Superior temporal gyrus (tissue), 1 donor: ENCODE measurements at regions not wholly inside any gene's neighbourhood (a gene's known extent, or its start where the extent isn't known, plus 50 kb on each side); places are given as distances from the start of the nearest gene placed in this dataset.

ENCODE experiments used
- DNase-seq: peaks from one replicate; pipeline ENCODE4 v3.0.0-alpha.2; 2016; ENCODE audit errors: extremely low spot score

DNA sequence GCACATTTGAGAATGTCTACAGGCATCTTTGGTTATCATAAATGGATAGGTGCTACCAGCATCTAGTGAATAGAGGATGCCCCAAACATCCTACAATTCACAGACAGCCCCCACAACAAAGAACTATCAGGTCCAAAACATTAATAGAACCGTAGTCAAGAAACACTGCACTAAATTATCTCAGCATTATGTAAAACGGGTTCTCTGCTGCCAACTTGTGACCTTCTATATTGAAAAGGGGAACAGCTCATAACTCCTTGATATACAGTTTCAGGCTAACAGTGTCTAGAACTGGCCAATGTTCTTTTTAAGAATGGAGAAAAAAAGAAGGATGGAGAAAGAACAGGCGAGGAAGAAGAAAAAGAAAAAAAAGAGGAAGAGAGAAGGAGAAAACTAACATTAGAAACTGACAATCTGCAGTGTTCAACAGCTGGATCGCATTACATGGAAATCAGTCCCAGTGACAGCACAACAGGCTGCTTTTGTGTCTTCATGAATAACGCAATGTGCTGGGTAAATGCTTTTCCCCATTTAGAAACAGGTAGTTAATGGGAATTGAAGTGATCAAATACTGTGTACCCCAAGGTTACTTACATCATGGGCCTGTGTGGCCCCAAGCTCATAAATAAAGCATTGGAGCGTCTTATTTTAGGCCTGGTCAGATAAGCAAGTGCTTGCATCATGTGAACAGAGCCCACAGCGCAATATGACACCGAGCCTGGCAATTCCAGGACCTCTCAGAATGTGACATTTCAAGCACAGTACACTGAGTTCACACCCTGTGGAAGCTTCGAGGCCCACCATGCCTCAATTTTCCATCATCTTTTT lies 339.5 kb downstream of the DHX15 start:
- peak; percentile 53 for DNase-seq

DNA sequence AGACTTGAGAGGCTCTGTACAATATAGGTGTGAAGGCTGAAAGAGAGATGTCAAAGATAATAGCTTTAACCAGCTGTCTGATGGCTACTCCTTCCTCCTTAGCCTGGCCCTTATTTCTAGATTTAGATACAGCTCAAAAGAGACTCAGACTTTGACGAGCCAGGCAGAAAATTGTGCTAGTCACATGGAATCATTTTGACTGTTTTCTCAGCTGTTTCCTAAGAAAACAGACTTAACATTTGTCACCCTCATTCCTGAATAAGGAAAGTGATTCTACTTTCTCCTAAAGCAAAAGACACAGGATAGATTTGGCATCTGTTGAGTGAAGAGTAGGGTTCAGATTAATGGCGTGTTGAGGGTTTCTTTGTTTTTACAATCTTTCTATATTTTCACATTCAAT lies 340.7 kb downstream of the DHX15 start:
- no peak for DNase-seq

DNA sequence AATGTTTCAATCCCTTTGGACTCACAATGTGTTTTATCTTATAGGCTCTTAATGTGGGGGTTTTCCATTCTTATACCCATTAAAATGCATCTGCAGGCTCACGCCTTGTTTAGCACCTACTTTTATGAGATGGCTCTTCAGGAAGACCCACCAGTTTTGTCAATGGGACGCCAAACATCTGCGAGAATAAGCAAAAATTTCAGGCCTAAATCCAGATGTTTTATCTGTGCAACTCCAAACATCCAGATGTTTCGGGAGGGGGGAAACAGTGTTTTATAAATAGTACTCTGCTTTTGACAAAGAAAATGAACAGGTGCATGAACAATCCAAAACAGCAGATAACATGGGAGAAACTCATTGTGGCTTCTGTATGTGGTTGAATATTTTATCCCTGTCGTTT lies 342.8 kb downstream of the DHX15 start:
- DNase-seq = no peak

DNA sequence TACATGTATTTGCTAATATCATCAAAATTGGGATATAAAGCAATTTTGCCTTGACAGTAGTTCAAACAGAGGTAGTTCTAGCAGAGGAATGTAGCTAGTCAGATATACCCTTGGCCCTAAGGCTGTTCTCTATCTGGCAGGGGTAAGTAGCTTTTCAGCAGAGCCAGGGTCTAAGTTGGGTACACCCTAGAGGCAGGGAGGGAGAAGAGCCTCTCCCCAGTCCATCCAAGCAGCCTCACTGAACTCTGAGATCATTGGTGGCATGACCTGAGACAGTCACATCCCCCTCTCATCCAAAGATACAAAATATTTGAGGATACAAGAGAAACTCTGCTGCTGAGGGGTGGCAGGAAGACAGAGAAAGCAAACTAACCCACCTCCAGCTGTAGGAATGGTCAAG lies 343.7 kb downstream of the DHX15 start:
- no peak for DNase-seq

DNA sequence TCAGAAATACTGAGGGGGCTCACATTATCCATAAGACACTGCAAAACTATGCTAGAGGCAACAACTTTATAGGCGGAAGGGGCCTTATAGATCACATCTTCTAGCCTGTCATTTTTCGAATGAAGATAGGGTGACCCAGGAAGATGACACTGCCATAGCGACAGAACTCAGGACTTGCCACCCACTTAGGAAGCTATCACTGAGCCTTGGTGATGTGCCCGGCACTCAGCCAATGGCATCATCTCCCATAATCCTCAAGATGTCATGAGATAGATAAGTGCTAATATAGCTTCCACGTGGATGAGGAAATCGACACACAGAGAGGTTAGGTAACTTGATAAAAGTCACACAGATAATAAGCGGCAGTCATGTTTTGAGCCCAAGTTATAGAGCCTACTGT lies 346.6 kb downstream of the DHX15 start:
- DNase-seq = no peak

DNA sequence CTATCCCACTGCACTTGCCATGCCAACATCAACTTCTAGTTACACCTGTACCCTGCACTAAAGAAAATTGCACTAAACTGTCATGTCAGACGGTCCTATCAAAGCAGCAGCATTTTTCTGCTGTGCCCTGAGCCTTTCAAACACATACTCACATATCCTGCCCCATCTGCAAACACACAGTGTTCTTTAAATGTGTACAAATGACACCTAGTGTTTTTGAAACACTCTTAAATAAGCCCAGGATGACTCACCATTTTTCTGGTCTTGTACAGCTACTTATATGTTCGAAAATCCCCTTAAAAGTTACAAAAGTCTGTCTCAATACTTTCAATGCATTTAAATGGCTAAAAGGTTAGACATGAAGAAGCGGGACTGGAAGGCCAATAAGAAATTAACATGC lies 346.7 kb upstream of the PPARGC1A start:
- no peak for DNase-seq

DNA sequence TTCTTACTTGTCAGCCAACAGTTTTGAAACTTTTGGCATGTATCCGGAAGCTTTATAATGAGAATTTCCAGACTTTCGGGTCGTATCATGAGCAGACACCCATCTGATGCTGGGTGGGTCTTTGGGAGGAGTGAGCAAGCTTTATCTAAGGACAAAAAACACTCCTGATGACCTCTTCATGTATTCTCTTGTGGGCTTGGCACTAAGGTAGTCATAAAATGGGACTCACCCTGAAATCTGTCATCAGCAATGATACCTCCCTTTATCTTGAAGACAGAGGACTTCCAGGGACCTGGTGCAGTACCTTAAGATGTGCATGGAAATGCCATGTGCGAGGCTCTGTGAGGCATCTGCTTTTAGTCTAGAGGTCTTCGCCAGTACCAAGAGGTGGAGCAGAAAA lies 346.3 kb upstream of the PPARGC1A start:
- no peak for DNase-seq

DNA sequence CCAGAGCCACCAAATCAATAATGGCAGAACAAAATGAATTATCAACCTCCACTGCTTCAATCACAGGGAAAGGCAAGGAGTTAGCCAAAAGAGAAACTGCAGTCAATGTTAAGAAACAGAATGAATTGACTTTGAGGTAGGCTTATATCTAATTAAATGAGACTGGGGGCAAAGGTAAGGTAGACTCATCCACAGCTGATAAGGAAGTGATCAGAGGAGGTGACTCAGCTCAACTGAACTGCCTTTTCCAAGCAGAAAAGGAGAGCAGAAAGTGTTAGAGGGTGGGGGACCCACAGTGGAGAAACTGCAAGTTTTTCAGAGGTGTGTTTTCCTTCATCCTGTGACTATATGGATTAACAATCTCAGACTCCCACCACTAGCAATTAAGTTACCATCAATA lies 345.8 kb upstream of the PPARGC1A start:
- no peak for DNase-seq

DNA sequence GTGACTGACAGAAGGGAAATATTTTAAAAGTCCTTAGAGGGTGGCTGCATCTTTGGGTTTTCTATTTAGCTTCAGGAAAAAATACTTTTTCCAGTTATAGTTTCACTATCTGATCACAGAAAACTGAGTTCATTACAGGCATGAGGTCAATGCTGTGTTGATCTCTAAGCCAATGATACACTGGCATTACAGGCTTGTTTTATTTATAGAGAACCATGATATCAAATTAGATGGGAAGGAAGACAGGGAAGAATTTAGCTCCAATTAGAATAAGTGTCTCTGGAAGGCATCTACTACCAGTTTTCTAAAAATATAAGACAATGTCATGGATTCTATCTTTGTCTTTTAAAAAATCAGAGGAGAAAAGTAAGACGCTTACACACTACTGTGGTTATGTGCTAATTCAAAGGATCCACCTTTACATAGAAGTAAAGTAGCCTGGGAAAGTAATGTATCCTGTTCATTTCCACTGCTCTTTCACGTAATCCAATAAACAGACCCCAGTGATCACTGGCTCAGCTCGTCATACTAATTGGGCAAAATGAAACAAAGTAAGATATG lies 344.5 kb upstream of the PPARGC1A start:
- DNase-seq = no peak

DNA sequence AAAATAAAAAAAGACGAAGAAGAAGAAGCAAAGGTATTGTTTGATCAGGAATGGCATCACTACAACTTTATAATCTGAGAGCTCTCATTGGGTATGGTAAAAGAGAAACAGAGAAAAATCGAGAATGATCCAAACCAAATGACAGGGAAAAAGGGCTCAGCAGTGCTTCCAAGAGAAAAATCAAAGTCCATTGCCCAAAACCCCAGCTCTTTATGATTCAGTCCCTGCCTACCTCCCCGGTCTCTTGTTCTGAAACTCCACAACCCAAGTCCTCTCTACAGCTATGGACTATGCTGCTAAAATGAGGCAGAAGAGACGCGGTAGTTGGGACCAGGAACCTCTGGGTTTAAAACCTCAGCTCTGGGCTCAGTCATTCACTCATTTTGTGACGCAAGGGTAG lies 341.1 kb upstream of the PPARGC1A start:
- DNase-seq = no peak

DNA sequence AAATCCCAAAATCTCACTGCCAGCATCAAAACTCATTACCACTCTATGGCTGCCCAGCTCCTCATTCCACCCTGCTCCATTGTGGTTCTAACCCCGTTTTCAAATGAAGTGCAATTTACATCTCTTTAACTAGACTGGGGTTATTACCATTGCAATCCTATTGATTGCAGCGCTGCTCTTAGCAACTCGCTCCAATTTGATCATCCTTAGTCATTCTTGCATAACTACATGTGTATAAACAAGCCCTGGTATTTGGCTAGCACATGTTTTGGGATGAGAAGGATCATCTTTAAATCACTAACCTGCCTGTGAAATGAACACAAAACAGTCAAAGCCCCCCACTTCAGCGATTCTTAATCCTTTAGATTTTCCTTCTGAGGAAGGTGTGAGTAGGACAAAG lies 340.1 kb upstream of the PPARGC1A start:
- no peak for DNase-seq

DNA sequence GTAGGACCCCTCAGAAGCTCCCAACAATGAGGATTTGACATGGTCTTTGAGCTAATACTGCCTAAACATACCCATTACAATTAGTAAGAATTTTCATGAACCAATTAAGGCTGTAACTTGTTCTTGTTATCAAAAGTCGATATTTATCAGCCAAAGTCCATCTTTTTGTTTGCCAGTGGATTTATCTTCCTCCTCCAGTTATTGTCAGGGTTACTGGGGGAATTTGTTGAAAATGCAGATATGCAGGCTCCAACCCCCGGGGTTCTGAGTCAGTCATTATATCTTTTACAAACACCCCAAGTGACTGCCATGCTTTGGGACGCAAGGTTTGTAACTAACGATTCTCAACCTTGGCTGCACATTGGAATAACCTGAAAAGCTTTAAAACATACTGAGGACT lies 338.8 kb upstream of the PPARGC1A start:
- DNase-seq = no peak

DNA sequence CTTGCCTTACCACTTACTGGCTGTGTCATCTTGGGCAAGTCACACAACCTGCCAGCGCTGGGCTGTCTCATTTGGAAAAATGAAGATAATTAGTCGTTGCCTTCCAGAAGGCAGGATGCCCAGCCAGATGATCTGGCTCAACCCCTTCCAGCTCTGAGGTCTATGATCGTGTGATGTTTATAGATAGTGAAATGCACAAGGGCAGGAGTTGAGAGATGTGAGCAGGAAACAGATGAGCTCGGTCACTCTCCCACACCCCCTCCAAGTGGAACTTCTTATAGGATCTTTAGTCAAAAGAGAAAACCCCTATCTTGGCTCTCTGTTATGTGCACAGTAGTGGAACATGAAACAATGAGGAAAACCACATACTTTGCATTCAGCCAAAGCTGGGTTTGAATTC lies 336.8 kb upstream of the PPARGC1A start:
- no peak for DNase-seq

DNA sequence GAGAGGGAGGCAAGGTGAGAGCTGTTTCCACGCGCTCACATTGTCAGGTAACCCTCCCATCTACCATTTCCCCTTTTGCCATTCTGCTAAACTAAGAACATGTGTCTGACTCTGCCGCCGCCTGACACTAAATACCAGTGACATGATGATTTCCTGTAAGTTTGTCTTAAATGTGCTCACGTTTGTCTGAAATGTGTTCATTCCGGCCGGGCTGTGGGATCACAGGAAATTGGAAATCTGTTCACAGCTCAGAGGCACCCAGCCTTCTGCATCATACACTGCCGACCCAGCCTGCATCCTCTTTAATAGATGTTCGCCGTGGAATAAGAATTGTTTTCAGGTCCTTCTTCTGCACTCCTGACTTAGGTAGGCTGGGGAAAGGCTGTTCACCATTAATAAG lies 336.2 kb upstream of the PPARGC1A start:
- DNase-seq = no peak

DNA sequence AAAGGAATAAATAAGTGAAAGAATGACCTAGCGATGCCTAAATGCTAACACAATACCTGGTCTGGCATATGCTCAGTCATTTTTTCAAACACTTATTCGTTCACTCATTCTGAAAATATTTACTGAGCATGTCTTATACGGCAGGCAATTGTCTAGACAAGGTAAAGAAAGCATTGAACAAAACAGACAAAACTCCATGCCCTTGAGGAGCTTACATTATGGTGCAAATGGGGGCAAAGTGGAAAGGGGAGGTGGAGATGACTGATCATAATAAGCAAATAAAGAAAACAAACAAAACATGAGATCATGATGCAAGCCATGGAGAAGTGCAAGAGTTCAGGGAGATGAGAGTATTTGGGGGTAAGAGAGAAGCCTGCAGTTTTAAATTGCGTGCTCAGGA lies 334.6 kb upstream of the PPARGC1A start:
- no peak for DNase-seq

DNA sequence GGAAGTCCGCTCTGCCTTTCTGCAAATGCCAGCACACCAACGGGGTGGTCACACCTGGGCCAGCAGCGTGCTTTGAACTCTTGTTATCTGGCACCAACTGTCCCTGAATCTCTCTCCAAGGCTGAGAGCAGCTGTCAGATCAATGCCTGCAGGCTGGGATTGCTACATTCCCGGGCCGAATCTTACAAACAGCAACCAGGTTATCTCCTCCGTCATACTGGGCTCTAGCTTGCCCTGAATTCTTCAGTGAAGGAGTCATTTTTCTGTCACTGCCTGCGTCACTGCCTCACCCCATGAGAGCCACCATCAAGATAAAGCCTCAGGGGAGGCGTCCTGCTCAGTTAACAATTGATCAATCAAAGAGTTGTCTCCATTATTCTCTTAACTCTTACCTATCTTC lies 329.4 kb upstream of the PPARGC1A start:
- no peak for DNase-seq

DNA sequence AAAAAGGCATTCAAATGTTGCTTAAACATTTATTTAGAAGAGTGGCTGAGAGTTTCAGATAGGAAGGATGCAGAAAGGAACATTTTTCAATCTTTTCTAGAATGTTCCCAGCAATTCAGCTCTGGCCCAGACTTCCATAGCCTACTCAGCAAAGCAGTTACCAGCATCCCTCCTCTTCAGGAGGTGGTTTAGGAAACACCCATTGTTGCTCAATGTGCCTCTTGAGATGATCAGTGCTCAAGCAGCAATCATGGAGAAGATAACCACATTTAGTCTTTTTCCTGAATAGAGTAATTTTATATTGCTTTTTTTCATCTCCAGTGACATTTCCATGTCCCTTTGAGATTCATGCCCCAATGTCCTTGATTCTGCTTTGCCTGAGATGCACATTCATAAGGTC lies 328.7 kb upstream of the PPARGC1A start:
- no peak for DNase-seq

DNA sequence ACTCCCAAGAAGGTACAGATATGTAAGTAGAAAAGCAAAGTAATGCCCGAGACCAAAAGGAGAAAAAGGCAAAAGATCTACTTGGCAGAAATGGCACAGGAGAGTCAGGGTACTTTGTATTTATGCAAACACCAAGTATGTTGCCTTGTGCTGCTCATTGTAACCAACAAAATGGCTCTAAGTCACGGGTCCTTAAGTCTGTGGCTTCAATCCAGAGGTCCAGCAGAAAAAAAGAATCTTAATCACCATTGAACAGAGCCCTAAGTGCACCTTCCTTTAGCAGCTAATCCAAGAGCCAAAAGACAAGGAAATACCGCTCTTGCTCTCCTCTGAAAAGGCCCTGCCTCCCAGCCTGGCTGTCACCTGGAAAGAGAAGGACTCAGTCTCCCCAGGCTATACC lies 324.9 kb upstream of the PPARGC1A start:
- no peak for DNase-seq

DNA sequence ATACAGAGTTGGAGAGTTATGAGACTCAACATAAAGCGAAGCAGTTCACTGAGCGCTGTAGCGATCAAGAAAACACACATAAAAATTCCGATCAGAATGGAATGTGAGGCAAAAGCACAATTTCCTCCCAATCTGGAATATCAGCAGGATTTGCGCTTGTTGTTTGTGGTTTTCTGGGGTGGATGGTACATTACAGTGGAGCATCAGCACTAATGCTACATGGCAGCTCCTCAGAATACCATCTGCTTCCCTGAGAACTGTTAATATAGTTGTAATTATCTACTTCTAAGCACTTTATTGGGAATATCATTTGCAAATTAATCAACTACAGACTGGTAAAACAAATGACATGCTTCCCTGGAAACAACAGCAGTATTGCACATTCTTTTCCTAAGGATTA lies 324.1 kb upstream of the PPARGC1A start:
- no peak for DNase-seq

DNA sequence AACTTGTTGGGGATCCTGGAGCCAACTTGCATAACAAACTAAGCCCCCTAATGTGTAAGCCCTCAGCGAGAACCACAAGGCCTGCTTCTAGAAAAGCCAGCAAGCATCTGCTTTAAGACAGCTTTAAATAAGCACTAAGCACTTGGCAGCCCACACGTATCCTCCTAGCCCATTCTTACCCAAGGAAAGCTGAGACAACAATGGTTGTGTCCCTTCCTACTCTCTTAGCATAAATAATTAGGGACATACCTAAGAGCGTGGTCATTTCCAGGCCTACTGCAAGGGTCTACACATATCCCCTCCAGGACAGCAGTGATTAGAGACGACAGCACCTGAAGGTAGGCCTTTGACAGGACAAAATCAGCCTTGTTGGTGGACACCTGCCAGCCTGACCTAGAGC lies 322.8 kb upstream of the PPARGC1A start:
- DNase-seq = no peak

DNA sequence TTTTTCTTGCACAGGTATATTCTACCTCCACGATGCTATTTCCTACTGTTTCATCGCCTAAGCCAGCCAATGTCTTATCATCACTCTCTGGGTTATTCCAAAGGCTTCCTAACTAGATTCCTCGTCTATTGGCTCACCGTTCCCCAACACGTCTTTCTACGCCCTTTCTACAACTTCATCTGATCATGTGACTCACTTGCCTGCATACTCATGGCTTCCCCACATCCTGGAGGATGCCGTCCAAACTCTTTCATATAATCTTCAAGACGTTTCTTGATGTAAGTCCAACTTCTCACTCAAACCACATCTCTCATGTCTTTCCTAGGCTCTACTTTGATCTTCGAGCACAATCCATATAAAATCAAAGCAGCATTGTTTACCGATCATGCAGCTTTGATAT lies 322.0 kb upstream of the PPARGC1A start:
- DNase-seq = no peak

DNA sequence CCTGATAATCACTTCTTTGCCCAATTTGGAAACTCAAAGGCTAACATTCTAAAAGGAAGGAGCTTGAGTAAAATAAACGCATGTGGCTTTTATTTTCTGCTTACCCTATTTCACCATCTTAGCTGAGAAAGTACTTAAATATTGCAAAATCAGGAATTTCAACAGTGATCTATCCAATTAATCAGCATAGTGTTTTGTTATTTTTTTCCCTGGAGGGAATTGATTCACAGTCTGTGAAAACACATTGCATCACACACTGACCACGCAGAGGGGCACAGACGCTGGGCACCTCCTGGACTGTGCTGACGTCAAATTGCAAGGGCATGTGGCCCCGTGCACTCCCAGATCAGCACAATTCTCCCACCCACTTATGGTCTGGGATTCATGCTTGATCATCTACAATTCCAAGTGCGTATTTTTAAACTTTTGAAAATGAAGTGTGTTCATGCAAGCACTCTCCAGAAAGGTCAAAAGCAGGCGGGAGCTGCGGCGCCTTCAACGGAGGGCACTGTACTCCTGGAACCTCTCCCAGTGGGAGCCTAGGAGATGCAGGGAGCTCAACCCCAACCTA lies 320.6 kb upstream of the PPARGC1A start:
- no peak for DNase-seq

DNA sequence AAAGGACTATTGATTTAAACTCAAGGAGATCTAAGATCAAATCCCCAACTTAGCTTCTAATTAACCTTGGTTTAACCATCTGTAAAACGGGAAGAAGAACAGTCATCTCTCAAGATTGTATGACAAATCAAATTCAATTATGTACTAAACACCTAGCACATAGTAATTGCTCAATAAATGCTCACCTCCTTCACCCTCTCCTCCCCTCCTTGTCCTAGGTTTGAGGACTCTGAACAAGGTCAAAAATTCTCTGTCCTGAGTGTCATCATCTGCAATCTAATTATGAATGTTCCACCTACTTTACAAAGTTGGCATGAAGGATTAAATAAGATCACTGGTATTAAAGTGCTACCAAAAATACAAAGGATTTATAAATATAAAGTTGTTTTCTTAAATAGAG lies 320.1 kb upstream of the PPARGC1A start:
- no peak for DNase-seq

DNA sequence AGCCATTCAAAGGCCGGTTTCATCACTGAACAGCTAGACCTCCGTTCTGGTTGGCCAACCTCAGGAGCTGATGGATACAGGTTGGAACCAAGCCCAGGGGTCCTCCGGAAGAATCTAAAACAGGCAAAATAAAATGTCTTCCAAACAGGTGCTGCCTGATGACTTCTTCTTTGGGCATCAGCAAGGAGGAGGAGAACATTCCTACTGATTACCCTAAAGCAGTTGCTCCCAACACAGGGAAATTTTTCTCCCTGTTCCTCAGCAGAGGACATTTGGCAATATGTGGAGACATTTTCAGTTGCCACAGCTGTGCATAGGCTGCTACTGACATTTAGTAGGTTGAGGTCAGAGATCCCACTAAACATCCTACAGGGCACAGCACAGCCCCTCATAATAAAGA lies 319.3 kb upstream of the PPARGC1A start:
- no peak for DNase-seq
